GM21515 (cell line): ENCODE measurements at regions not wholly inside any gene's neighbourhood (a gene's known extent, or its start where the extent isn't known, plus 50 kb on each side); places are given as distances from the start of the nearest gene placed in this dataset.

Experiments used
- ATAC-seq: cut with Tn5 transposase; IDR thresholded peaks from one replicate; pipeline ENCODE4 v1.9.1; 2021; ENCODE audit not compliant: unreplicated experiment

- no peak for ATAC-seq
These were observed 51.1 kb upstream of the ZNF236 start for GRCh38 chr18:76771192-76771799.

- no peak for ATAC-seq
These were observed 54.4 kb upstream of the ZNF236 start for GRCh38 chr18:76767954-76768353.

DNA sequence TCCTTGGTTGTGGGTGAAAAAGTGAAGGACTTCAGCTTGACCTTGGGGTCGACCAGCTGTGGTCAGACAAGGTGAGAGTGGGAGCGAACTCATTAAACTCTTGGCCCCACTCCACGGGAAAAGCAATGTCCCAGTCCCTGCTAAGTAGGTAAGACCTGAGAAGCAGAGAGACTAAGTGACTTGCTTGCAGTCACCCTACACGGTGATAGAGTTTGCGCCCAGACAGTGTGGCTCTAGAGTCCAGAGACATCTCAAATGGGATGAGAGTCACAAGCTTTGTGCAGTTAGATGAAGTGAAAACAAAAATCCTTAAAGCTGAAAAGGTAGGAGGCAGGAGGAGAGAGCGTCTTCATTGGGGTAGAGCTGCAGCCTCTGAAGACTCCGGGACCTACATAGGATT, 55.9 kb upstream of the ZNF236 start:
- no peak for ATAC-seq

DNA sequence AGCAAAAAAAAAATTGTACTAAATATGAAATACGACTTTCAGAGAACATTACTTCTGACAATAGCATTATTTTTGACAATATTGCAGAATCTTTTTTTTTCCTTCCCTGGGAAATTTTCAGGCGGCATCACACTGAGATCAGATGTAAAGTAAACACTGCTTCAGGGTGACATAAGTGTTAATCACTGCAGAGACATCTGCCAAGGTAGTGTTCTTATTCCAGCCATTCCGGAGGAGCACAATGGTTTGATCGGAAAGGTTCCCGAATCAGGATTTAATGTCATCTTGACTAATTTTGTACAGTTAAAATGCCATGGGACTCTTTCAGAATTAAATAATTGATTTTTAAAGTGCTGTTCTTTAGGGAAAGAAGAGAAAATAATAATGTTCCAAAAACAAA, 56.7 kb upstream of the ZNF236 start:
- no peak for ATAC-seq

- no peak for ATAC-seq
These were observed 58.0 kb upstream of the ZNF236 start for GRCh38 chr18:76764291-76764901.

DNA sequence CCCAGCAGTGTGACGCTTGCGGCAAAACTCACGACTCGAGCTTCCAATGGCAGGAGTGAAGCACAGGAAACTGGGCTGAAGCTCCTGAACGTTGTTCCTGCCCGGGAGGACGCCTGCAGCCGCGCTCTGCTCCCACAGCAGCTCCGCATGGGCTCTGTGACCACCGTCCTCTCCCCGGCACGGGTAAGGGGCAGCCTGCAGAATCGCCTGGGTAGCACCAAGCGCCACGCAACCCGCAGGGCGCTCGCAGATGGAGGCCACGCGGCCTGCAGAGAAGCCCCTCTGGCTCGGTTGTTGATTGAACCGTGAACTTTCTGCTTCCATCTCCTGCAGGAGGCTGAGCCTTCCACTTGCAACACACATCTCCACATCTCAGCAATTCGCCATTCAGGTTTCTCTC, 63.3 kb upstream of the ZNF236 start:
- no peak for ATAC-seq

DNA sequence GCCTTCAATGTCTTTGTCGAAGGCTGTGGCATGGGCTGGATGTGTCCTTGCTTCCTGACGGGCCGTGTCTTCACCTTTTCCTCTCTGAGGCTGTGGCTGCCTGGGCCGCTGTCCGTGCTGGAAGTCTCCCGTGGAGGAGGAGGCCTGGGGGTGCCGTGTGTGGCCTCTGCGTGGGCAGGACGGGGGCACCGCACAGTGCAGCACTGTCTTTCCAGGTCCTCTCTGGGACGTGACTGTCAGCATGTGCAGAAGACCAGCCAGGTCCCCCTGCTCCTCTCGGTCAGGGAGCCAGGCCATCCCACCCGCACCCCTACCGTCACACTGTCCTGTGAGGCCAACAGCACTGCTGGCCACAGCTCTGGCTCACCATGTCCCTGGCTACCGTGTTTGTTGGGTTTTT, 64.4 kb upstream of the ZNF236 start:
- ATAC-seq = no peak

DNA sequence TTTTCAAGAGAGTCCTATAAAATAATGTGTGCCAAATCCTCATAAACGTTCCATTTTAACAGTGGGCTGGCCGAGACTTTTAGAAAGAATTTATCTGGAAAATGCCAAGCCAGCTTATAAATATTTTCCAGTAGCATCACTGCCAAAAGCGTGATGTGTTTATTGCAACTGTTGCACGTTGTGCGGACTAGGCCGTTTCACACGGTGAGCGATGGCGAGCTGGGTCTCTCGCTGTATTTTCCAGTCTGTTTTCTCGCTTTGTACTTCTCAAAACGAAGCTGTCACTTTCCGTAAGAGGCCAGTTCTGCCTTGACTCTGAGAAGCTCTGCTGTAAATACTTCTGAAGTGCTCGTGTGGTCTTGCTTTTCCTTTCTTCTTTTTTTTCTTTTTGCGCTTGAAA, 65.0 kb upstream of the ZNF236 start:
- ATAC-seq = no peak

DNA sequence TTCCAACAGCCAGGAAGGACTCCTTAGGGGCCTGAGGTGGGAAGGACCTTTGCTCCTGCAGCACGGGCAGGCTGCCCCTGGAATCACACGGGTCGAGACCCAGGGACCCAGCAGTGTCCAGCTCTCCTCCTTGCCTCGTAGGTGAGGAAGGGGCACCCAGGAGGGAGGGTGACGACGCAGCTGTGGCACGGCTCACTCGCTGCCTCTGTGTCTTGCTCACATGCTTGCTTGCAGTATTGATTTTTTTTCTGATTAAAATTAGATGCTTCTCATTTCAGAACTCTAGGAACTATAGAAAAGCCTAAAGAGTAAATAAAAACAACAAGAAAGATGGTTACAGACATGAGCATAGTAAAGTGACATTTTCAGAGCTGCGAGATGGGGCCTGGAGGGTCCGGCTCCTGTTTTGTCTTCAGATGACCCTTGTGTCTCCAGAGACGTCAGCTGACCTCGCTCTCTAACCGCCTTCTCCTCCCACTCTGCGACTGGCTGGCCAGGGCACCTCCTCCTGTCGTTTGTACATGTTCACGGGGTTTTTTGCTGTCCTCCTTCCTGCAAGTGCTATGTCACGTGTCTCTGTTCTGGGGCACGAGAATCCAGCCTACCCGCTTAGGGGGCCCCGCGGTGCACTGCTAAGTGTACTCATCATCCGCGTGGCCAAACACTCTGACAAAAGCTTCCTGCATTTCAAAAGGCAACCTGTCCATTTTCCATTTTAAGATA, 65.7 kb upstream of the ZNF236 start:
- ATAC-seq = no peak

DNA sequence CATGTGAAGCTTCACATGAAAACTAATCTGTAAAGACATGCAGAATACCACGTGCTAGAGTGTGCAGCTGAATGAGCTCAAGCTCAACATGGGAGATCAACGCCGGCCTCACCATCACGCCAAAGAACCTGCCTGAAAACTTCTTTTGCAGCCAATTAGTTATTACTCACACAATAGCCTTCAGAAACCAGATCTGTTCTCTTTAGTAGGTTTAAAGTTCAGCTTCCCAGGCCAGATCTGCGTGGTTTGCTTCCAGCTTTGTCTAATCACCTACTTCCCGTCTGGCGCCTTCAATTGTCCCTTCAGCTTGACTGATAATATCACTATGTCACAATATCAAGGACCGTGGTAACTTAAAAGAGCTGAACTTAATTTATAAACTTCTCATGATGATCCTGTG, 68.0 kb upstream of the ZNF236 start:
- ATAC-seq = no peak

- ATAC-seq = no peak
These were observed 70.0 kb upstream of the ZNF236 start for GRCh38 chr18:76752400-76752799.

DNA sequence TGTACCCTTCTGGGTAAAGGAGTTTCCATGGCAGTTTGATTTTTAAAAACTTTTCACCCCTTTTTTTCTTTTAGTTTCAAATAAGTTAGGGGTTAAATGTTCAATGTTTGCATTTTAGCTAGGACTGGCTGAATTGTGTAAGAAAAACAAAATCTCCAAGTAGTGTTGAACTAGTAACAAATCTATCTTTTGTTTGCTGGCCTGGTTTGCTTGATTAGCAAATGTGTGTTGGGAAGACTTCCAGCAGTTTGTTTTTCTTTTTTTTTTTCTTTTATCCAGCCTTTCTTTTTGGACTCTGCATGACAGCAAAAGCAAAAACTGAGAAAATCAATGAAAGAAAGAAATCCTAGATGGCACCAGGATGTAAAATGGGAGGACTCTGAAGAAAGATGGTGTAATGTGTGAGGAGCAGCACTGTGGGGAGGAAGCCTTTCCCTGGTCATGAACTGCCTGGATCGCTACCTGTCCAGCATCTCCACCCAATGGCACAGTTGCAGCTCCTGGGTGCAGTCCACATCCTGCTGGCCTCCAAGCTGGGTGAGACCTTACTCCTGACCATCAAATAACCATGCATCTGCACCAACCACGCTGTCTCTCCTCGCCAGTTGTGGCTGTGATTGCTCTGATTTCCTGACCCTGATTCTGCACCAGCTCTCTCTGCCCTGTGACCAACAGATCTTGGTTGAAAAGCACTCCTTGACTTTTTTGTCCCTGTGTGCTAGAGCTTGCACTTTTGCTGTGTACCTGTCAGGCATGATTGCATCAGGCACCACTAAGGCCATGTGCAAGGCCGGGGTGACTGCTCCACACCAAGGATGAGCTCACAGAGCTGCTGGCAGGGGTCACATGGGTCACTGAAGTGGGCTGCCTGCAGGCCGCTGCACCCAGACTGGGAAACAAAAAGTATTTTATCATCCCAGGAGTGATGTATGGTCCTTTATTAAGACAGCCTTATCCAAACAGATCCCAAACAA, 71.2 kb upstream of the ZNF236 start:
- ATAC-seq = no peak

- ATAC-seq = no peak
These were observed 72.1 kb upstream of the ZNF236 start for GRCh38 chr18:76750269-76750668.

- ATAC-seq = no peak
These were observed 74.7 kb upstream of the ZNF236 start for GRCh38 chr18:76747676-76748075.

DNA sequence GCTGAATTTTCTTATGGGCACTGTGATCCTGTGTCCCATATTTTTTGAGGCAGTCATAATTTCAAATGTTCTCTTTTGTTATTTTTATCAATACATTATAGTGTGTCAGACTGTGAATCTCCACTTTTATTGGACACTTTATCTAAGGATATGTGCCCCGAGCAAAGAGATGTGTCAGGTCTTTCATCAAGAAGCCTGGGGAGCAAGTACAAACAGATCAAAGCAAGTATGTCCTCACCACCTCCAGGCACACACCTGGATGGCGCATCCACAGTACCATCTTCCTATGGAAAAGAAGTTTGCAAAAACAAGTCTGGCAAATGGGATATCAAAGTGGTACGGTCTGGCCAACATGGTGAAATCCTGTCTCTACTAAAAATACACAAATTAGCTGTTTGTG, 81.0 kb upstream of the ZNF236 start:
- no peak for ATAC-seq

DNA sequence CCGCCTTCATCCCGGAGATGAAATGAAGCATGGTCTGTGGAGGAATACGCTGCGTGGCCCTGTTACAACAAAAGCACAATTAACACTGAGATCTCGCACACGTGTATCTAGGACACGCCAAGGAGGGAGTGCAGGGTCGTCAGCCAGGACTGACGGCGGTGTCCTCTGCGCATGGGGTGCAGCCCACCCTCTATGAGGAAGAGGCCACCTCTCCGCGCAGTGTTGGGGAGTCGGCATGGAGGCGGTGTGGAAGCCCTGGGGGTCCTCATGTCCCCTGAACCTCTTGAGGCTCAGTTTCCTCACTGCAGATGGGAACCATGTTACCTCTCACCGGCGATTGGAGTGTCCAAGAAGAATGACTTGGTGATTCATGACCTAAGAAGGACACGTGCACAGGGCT, 86.0 kb upstream of the ZNF236 start:
- no peak for ATAC-seq

DNA sequence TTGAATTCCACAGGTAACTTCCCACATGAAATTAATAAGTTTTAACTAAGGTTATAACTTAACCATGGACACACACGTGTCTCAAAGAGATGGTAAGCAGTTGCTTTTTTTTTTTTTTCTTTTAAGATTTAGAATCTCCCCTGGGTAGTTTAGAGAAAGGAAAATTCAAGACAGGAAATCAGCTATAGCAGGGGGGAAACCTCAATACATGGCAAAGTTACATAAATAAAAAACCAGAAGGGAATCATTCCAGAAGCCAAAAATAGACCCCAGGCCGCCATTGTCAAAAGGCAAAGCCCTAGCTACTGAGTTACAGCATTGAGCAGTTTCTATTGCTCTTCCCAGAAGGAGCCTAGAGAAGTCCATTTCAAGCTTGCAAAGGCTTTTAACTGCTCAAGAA, 91.5 kb upstream of the ZNF236 start:
- ATAC-seq = no peak

- ATAC-seq = no peak
These were observed 94.8 kb upstream of the ZNF236 start for GRCh38 chr18:76727589-76727988.

DNA sequence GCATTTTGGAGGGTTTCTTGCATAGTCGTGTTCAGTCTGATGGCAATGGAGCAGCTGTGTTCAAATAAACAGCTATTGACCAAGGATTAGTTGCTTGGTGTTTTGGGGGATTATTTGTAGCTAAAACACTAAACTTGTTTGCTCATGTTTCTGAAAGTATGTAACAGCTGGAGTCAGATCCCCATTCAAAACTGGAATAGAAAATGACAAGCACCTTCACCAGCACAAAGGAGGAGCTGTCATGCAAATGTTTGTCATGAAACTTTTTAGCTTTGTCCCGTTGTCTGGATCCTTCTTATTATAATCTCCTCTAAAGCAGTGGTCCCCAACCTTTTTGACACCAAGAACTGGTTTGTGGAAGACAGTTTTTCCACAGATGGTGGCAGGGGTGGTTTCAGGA, 96.9 kb upstream of the ZNF236 start:
- no peak for ATAC-seq

DNA sequence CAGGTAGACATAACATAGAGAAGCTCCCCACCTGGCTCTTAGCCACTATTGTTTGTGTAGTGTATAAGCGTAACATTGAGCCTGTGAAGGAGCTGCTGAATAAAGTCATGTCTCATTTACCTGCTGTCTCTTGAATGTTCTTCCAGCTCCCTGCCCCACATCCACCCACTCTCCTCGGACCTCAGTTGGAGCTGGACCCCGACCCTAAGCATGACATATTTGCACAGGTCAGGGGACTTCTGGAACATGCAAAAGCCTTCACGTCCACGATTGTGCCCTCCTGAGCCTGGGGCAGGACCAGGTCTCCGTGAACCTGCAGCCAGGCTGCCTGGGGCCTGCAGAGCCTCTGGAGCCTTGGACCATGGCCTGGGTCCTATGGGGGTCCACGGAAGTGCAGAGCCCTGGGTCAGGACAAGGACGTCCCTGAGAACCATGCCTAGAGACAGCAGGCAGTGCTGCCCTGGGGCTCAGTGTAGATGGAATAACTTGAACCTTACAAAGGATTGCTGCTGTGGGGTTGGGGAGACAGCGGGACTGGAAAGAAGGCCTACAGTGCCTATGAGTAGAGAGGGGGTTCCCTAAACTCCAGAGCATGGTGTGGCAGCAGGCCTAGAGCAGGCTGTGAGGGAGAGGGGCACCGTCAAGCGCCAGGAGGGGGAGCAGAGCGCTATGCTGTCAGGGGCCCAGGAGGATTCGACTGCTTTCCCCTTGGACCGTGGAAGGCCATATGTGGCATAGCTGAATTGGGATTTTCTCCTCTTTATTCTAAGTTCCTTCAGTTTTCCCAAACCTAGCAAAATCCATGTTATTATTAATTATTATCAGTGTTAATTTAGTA, 99.9 kb upstream of the ZNF236 start:
- no peak for ATAC-seq
